Sigmoid colon (tissue), 4 donors: ENCODE measurements at regions not wholly inside any gene's neighbourhood (a gene's known extent, or its start where the extent isn't known, plus 50 kb on each side); places are given as distances from the start of the nearest gene placed in this dataset.

Source experiments
- CTCF ChIP-seq, 4 experiments: fragments of 450-650 bp in 3 of 4; fragments of 200-600 bp in 1 of 4; IDR thresholded peaks; one replicate each; pipeline ENCODE4 v1.5.1; 2016 to 2019; ENCODE audit warnings: antibody characterized with exemption in 4 of 4, mild to moderate bottlenecking in 3 of 4, moderate library complexity in 2 of 4
- EP300 ChIP-seq, 4 donors: sonication (generic); formaldehyde crosslinking; IDR thresholded peaks; one replicate each; pipeline ENCODE4 v1.6.1; 2017; ENCODE audit warnings: antibody characterized with exemption in 4 of 4
- POLR2A ChIP-seq, 2 donors: fragments of 450-650 bp; IDR thresholded peaks; one replicate each; pipeline ENCODE4 v1.6.1; 2016; ENCODE audit warnings: antibody characterized with exemption in 2 of 2, mild to moderate bottlenecking in 2 of 2, moderate library complexity in 2 of 2

GRCh38 chr18:47606526-47606925 lies 323.9 kb downstream of the SMAD2 start:
- TF ChIP-seq CTCF (IDR thresholded peaks at IDR 0.05), result no peak
- no peak for TF ChIP-seq EP300 (IDR thresholded peaks at IDR 0.05)
- TF ChIP-seq POLR2A (IDR thresholded peaks at IDR 0.05), result no peak
